HTR-8/SVneo (cell line): ENCODE measurements at regions not wholly inside any gene's neighbourhood (a gene's known extent, or its start where the extent isn't known, plus 50 kb on each side); places are given as distances from the start of the nearest gene placed in this dataset.

Source experiments
- DNase-seq: peaks from one replicate; pipeline ENCODE4 v3.0.0; 2011; ENCODE audit warnings: low spot score, mixed read lengths; ENCODE audit not compliant: insufficient read length
- FAIRE-seq: peaks from 2 replicates; lab custom pipeline; 2011; peaks lifted over from hg19 to GRCh38; lab: Jason Lieb, UNC

GRCh38 chr6:8525370-8525769, 90.0 kb upstream of the SLC35B3 start:
- FAIRE-seq, result no peak

GRCh38 chr6:8513174-8513573, 77.8 kb upstream of the SLC35B3 start:
- DNase-seq (no peak), FAIRE-seq (no peak)

More at GRCh38 chr6:8525370-8525769, 90.0 kb upstream of the SLC35B3 start:
- DNase-seq, result no peak

- FAIRE-seq, result no peak
- DNase-seq, result no peak
Observed at GRCh38 chr6:8507286-8507685, 71.9 kb upstream of the SLC35B3 start.

GRCh38 chr6:8506126-8506525, 70.8 kb upstream of the SLC35B3 start:
- DNase-seq (no peak), FAIRE-seq (no peak)

- no peak for DNase-seq
- FAIRE-seq, result no peak
Observed at GRCh38 chr6:8499540-8499939, 64.2 kb upstream of the SLC35B3 start.

GRCh38 chr6:8494730-8495129, 59.4 kb upstream of the SLC35B3 start:
- no peak for FAIRE-seq
- no peak for DNase-seq

GRCh38 chr6:8492536-8493133, 57.3 kb upstream of the SLC35B3 start:
- no peak for FAIRE-seq
- DNase-seq, result no peak
